ENCODE measurements at regions not wholly inside any gene's neighbourhood (a gene's known extent, or its start where the extent isn't known, plus 50 kb on each side); places are given as distances from the start of the nearest gene placed in this dataset.

DNA sequence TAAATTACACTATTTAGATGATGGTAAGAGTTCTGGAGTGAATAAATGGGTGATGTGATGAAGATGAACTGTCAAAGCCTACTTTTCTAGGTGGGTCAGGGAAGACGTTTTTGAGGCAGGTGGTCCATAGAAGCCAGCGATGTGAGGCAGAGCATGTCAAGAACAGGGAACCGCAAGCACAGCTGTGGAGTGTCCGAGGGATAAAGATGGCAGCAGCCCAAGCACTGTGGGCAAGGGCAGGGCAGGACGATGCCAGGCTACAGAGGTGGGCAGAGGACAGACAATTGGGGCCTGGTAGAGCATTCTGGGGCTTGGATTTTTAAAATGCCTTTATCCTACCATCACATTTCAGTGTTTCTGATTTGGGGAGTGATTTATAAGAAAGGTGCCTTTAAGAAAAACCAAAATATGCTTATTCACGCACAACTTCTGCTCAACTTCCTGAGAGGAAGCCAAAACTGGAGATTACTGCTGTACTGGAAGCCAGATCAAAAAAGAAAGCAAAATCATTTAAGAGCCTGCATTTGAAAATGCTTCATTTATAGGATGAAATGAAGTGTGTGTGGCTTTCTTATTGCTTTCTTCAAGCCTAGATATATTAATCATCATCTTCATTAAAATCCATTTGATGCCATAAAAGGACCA is 119.0 kb upstream of the WDR17 start:
- intact Hi-C loops (cut with micrococcal nuclease): loop anchor here (2.0 to 10.0 kb wide), 3 partner anchors 328 to 394 kb away; no protein-coding TSS in a partner anchor
- BruUV-seq (replicated peaks): no TSS peak
- H4K20me1 ChIP-seq (ENCODE audit: insufficient read depth): no peaks in the 10 kb centered on the region
- H3K27ac ChIP-seq (ENCODE audit: low read depth, low read length): no peak overlapping the region
- DNase-seq (ENCODE audit: low read depth, low spot score) (no peak), ATAC-seq (no peak)
- H3K9ac ChIP-seq (ENCODE audit: low read length): no peak overlapping the region
- ChIA-PET RAD21 (ENCODE audit: low non-redundant PET in 1 of 2, low total read pairs in 2 of 2, uncharacterized antibody in 2 of 2, unreplicated experiment in 2 of 2) (no interaction called here), POLR2A (no interaction called here), CTCF (interaction anchor here (0.7 to 1.5 kb wide), 3 partner anchors 14 to 394 kb away, joined by 3 to 6 read pairs (median 4); no protein-coding TSS in a partner anchor)
- no peak overlapping the region for H3K4me2 ChIP-seq (ENCODE audit: low read length)
- H3K4me3 ChIP-seq (replicated peaks in 1 of 2; ENCODE audit: low read depth in 1 of 2, low read length in 2 of 2): no peak overlapping the region
- H3K9me3 ChIP-seq (ENCODE audit: control insufficient read depth in 1 of 2, insufficient read depth in 1 of 2, low read depth in 1 of 2, low read length in 2 of 2): no peaks in the 10 kb centered on the region
- no peaks in the 10 kb centered on the region for H3K79me2 ChIP-seq (ENCODE audit: insufficient read depth, low read length)
- no peaks in the 10 kb centered on the region for H3K9me2 ChIP-seq (ENCODE audit: insufficient read depth)
- TF ChIP-seq CBX3 (IDR thresholded peaks at IDR 0.05; ENCODE audit: low read depth) (no peak), POLR2AphosphoS5 (IDR thresholded peaks at IDR 0.05; ENCODE audit: low read depth, low read length) (no peak), ELF1 (IDR thresholded peaks at IDR 0.05; ENCODE audit: borderline replicate concordance, low read depth) (no peak), EGR1 (IDR thresholded peaks at IDR 0.05; ENCODE audit: low read depth) (no peak), ZNF274 (IDR thresholded peaks at IDR 0.05; ENCODE audit: low read depth, low read length) (no peak), ZFX (IDR thresholded peaks at IDR 0.05) (no peak), SIN3A (IDR thresholded peaks at IDR 0.05; ENCODE audit: low read depth) (no peak), SRF (IDR thresholded peaks at IDR 0.05; ENCODE audit: low read depth) (no peak), JUND (IDR thresholded peaks at IDR 0.05) (no peak)
- TF ChIP-seq, protein P1, sequence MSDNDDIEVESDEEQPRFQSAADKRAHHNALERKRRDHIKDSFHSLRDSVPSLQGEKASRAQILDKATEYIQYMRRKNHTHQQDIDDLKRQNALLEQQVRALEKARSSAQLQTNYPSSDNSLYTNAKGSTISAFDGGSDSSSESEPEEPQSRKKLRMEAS (IDR thresholded peaks at IDR 0.05): no peak
- peak overlapping the region; percentile 81 for H2AFZ ChIP-seq (ENCODE audit: low read depth, low read length, poor library complexity, severe bottlenecking)
- no peaks in the 10 kb centered on the region for H3K4me1 ChIP-seq (ENCODE audit: control insufficient read depth in 1 of 2, insufficient read depth in 2 of 2, low read length in 2 of 2)
- H3K36me3 ChIP-seq (ENCODE audit: control insufficient read depth in 1 of 2, insufficient read depth in 2 of 2, low read length in 2 of 2): no peaks in the 10 kb centered on the region
- no peaks in the 10 kb centered on the region for H3K27me3 ChIP-seq (ENCODE audit: insufficient read depth, low read length)

DNA sequence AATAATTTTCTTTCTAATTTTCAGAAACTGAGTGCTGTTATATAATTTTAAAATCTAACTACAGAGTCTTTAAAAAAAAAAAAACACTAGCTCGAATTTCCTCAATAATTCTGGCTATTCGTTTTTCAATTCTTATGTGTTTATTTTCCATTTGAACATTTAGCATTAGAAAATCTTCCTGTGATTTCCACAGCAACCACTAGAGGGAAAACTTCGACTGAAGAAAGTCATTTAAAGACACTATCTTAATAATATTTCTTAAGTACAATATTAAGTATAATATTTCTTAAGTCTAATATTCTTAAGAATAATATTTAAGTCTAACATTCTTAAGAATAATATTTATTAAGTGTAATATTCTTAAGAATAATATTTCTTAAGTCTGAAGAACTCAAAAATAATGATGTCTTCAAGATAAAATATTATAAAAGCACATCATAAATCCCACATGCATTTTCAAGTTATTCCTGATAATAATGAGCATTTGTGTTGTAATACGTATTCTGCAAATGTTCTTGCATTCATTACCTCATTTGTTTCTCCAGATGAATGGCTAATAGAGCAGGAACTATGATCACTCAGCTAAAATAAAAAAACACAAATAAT is 118.4 kb upstream of the WDR17 start:
- Histone ChIP-seq H3K27ac (ENCODE audit: low read depth, low read length) (no peak overlapping the region), H3K4me3 (replicated peaks in 1 of 2; ENCODE audit: low read depth in 1 of 2, low read length in 2 of 2) (no peak overlapping the region), H4K20me1 (ENCODE audit: insufficient read depth) (no peaks in the 10 kb centered on the region), H3K9me3 (ENCODE audit: control insufficient read depth in 1 of 2, insufficient read depth in 1 of 2, low read depth in 1 of 2, low read length in 2 of 2) (no peaks in the 10 kb centered on the region), H3K9ac (ENCODE audit: low read length) (no peak overlapping the region), H3K79me2 (ENCODE audit: insufficient read depth, low read length) (no peaks in the 10 kb centered on the region), H3K27me3 (ENCODE audit: insufficient read depth, low read length) (no peaks in the 10 kb centered on the region), H3K4me2 (ENCODE audit: low read length) (no peak overlapping the region), H3K36me3 (ENCODE audit: control insufficient read depth in 1 of 2, insufficient read depth in 2 of 2, low read length in 2 of 2) (no peaks in the 10 kb centered on the region), H2AFZ (ENCODE audit: low read depth, low read length, poor library complexity, severe bottlenecking) (peak overlapping the region; percentile 81), H3K4me1 (ENCODE audit: control insufficient read depth in 1 of 2, insufficient read depth in 2 of 2, low read length in 2 of 2) (no peaks in the 10 kb centered on the region), H3K9me2 (ENCODE audit: insufficient read depth) (no peaks in the 10 kb centered on the region)
- ChIA-PET RAD21 (ENCODE audit: low non-redundant PET in 1 of 2, low total read pairs in 2 of 2, uncharacterized antibody in 2 of 2, unreplicated experiment in 2 of 2) (no interaction called here), POLR2A (no interaction called here), CTCF (interaction anchor here (0.7 to 1.5 kb wide), 4 partner anchors 13 to 394 kb away, joined by 3 to 6 read pairs (median 4); no protein-coding TSS in a partner anchor)
- no peak for ATAC-seq
- BruUV-seq (replicated peaks): no TSS peak
- peak; percentile 56; the same call in 1 of the 2 replicates for TF ChIP-seq RAD21 (IDR thresholded peaks at IDR 0.05; ENCODE audit: low read depth)
- TF ChIP-seq, protein P2, sequence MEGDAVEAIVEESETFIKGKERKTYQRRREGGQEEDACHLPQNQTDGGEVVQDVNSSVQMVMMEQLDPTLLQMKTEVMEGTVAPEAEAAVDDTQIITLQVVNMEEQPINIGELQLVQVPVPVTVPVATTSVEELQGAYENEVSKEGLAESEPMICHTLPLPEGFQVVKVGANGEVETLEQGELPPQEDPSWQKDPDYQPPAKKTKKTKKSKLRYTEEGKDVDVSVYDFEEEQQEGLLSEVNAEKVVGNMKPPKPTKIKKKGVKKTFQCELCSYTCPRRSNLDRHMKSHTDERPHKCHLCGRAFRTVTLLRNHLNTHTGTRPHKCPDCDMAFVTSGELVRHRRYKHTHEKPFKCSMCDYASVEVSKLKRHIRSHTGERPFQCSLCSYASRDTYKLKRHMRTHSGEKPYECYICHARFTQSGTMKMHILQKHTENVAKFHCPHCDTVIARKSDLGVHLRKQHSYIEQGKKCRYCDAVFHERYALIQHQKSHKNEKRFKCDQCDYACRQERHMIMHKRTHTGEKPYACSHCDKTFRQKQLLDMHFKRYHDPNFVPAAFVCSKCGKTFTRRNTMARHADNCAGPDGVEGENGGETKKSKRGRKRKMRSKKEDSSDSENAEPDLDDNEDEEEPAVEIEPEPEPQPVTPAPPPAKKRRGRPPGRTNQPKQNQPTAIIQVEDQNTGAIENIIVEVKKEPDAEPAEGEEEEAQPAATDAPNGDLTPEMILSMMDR (IDR thresholded peaks at IDR 0.05 in 2 of 3, conservative IDR thresholded peaks at IDR 0.05 in 1 of 3; ENCODE audit: borderline replicate concordance in 1 of 3, insufficient read depth in 1 of 3, low read depth in 2 of 3, low read length in 2 of 3): peak; percentile 41 to 52 (median 47); a peak in 4 of 6 replicates
- TF ChIP-seq SRF (IDR thresholded peaks at IDR 0.05; ENCODE audit: low read depth): no peak
- intact Hi-C loops (cut with micrococcal nuclease): loop anchor here (2.0 to 10.0 kb wide), 3 partner anchors 328 to 394 kb away; no protein-coding TSS in a partner anchor
- DNase-seq (ENCODE audit: low read depth, low spot score): peak; percentile 27
